Muscle of leg (tissue), 3 donors: ENCODE measurements at regions not wholly inside any gene's neighbourhood (a gene's known extent, or its start where the extent isn't known, plus 50 kb on each side); places are given as distances from the start of the nearest gene placed in this dataset.
"Not testable (repeated sequence)": the region's sequence is repeated elsewhere in the genome, so short reads cannot be mapped to it uniquely, and the experiment has no call there.

ENCODE experiments used
- DNase-seq: peaks from one replicate; pipeline ENCODE4 v3.0.0; 2013
- H3K27ac ChIP-seq: one replicate; pipeline ENCODE4 v1.5.1; 2013; ENCODE audit warnings: mild to moderate bottlenecking, low read length, control low read depth
- H3K27me3 ChIP-seq: one replicate; pipeline ENCODE4 v1.6.1; 2013; ENCODE audit warnings: low read length; ENCODE audit not compliant: control insufficient read depth, insufficient read depth
- H3K36me3 ChIP-seq: one replicate; pipeline ENCODE4 v1.6.1; 2013; ENCODE audit warnings: low read length; ENCODE audit not compliant: control insufficient read depth, insufficient read depth
- H3K4me1 ChIP-seq: one replicate; pipeline ENCODE4 v1.6.1; 2013; ENCODE audit warnings: low read length; ENCODE audit not compliant: control insufficient read depth, insufficient read depth
- H3K4me3 ChIP-seq: one replicate; pipeline ENCODE4 v1.5.1; 2013; ENCODE audit warnings: low read length, control low read depth
- H3K9me3 ChIP-seq: replicated peaks from 2 replicates; pipeline ENCODE4 v1.6.1; 2013; ENCODE audit warnings: low read depth, low read length; ENCODE audit not compliant: control insufficient read depth
- WGBS: methylation state at CpG from one replicate; pipeline ENCODE4 v1.1.5; 2013; ENCODE audit warnings: missing lambda C conversion rate; ENCODE audit not compliant: insufficient coverage; 5-methylcytosine and 5-hydroxymethylcytosine counted together

DNA sequence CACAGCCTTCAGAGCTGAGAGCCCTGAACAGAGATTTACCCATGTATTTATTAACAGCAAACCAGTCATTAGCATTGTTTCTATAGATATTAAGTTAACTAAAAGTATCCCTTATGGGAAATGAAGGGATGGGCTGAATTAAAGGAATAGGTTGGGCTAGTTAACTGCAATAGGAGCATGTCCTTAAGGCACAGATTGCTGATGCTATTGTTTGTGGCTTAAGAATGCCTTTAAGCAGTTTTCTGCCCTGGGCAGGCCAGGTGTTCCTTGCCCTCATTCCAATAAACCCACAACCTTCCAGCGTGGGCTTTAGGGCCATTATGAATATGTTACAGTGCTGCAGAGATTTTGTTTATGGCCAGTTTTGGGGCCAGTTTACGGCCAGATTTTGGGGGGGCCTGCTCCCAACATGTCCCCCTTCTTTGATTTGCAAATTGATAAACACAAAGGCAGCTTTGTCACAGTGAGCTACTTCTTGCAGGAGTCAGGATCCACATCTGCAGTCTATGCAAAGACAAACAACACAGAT, 61.2 kb upstream of the FMNL2 start:
- H3K9me3 ChIP-seq = peaks cover 10% of the 10 kb centered on the region
- no CpG with 5 or more reads among the region's 2 CpGs for WGBS

DNA sequence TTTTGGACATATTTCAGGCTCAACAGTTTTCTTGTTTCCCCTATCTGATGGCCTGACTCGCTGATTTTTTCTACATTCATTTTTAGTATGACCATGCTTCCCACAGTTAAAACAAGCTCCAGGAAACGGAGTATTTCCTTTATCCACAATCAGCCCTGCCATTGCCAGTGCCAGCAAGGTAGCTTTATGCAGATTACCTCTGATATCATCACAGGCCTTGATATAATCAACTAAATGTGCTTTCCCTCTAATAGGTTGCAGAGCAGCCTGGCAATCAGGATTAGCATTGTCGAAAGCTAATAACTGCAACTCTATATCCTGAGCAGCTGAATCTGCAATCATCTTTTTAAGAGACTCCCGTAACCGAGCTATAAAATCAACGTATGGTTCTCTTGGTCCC, 57.1 kb upstream of the FMNL2 start:
- H3K4me1 ChIP-seq = not testable (repeated sequence)

More for the DNA sequence above, 61.2 kb upstream of the FMNL2 start:
- H3K27ac ChIP-seq, H3K4me1 ChIP-seq, H3K4me3 ChIP-seq, H3K36me3 ChIP-seq, DNase-seq, H3K27me3 ChIP-seq: not testable (repeated sequence)

DNA sequence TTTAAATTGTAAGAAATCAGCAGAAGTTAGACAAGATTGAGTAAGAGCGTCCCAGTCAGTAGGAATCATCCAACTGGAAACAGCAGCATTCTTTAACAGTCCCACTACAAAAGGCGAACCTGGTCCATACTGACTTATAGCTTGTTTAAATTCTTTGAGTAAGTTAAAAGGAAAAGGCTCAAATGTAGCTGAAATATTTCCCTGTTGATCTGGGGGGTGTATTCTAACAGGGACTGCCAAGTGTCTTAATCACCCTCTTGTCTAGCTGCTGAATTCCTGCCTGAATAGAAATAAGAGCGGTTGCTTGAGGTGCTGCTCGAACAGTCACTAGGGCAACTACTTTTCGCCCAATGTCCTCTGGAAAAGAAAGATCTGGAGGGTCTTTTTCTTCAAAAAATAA, 56.4 kb upstream of the FMNL2 start:
- no peak for DNase-seq
- Histone ChIP-seq H3K36me3 (no peaks in the 10 kb centered on the region), H3K4me1 (no peaks in the 10 kb centered on the region), H3K27me3 (no peaks in the 10 kb centered on the region), H3K27ac (no peak overlapping the region), H3K9me3 (peaks cover 2% of the 10 kb centered on the region), H3K4me3 (no peak overlapping the region)
- WGBS = no CpG with 5 or more reads among the region's 5 CpGs

More for the DNA sequence above, 57.1 kb upstream of the FMNL2 start:
- not testable (repeated sequence) for H3K9me3 ChIP-seq, DNase-seq, H3K27ac ChIP-seq, H3K27me3 ChIP-seq, H3K4me3 ChIP-seq, H3K36me3 ChIP-seq
- 71% methylated on average over 1 of the region's 6 CpGs for WGBS

DNA sequence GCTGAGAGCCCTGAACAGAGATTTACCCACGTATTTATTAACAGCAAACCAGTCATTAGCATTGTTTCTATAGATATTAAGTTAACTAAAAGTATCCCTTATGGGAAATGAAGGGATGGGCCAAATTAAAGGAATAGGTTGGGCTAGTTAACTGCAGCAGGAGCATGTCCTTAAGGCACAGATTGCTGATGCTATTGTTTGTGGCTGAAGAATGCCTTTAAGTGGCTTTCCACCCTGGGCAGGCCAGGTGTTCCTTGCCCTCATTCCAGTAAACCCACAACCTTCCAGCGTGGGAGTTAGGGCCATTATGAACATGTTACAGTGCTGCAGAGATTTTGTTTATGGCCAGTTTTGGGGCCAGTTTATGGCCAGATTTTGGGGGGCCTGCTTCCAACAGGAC, 55.6 kb upstream of the FMNL2 start:
- H3K4me3 ChIP-seq, DNase-seq, H3K36me3 ChIP-seq, H3K4me1 ChIP-seq, H3K9me3 ChIP-seq, H3K27me3 ChIP-seq, H3K27ac ChIP-seq: not testable (repeated sequence)
- WGBS = no CpG with 5 or more reads among the region's 2 CpGs

DNA sequence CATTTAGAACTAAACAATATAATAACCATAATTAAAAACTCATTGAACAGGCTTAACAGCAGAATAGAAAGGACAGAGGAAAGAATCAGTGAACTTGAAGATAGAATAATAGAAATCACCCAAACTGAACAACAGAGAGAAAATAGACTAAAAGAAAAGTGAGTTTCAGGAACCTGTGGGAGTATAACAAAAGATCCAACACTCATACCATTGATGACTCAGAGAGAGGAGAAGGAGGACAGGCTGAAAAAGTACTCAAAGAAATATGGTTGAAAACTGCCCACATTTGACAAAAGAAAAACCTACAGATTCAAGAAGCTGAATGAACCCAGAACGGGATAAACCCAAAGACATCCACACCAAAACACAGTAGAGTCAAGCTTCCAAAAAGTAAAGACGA, 54.2 kb upstream of the FMNL2 start:
- DNase-seq = no peak
- H3K27me3 ChIP-seq = no peaks in the 10 kb centered on the region
- no peaks in the 10 kb centered on the region for H3K9me3 ChIP-seq
- H3K4me1 ChIP-seq = no peaks in the 10 kb centered on the region
- no CpG with 5 or more reads among the region's 2 CpGs for WGBS
- no peaks in the 10 kb centered on the region for H3K36me3 ChIP-seq
- H3K4me3 ChIP-seq = no peak overlapping the region
- no peak overlapping the region for H3K27ac ChIP-seq

DNA sequence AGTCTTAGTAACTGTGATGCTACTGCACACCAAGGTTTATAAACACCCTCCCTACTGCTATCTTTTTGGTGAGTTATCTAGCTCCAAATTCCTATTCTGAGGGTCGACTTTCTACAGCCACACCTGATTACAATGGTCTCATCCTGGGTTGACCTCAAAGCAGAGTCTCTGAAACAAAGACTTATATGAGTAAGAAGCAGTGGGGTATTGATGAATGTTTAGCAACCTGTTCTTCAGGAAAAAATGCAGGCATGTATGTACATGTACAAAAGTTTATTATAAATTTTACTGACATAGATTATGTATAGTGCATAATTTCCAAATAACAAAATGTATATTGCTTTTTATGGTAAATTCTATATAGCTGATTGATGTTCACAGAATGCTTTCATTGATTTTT, 51.6 kb upstream of the FMNL2 start:
- H3K27ac ChIP-seq = no peak overlapping the region
- no peak overlapping the region for H3K4me3 ChIP-seq
- H3K36me3 ChIP-seq = no peaks in the 10 kb centered on the region
- WGBS = no CpG with 5 or more reads among the region's 1 CpG
- H3K27me3 ChIP-seq = no peaks in the 10 kb centered on the region
- no peak for DNase-seq
- H3K4me1 ChIP-seq = no peaks in the 10 kb centered on the region
- no peaks in the 10 kb centered on the region for H3K9me3 ChIP-seq

DNA sequence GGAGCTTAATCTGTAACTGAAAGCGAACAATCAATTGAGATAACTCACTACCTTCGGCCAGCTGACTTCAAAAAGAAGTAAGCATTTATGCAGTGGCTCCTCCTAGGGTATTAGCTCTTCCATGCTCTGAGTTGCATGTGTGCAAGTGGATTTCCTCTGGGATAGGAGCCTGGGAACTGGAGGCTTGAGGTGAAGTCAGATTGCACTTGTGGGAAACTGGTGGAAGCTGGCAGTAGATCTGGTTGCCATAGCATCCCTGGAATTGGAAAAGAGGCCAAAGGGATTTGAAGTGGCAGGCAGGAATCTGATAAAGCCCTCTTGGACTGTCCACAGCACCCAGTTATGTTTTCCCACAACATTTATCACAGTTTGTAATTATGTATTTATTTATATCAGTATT, 50.6 kb upstream of the FMNL2 start:
- no peaks in the 10 kb centered on the region for H3K4me1 ChIP-seq
- H3K4me3 ChIP-seq = no peak overlapping the region
- WGBS = 100% methylated on average over 1 of the region's 2 CpGs
- no peaks in the 10 kb centered on the region for H3K9me3 ChIP-seq
- H3K27ac ChIP-seq = no peak overlapping the region
- no peaks in the 10 kb centered on the region for H3K36me3 ChIP-seq
- no peaks in the 10 kb centered on the region for H3K27me3 ChIP-seq
- no peak for DNase-seq
